Cardiac fibroblast (primary cell): ENCODE measurements at regions not wholly inside any gene's neighbourhood (a gene's known extent, or its start where the extent isn't known, plus 50 kb on each side); places are given as distances from the start of the nearest gene placed in this dataset.

Source experiments
- DNase-seq, 2 donors: peaks; one replicate each; pipeline versions ENCODE4 v3.0.0 to v3.0.0-alpha.2; 2010; ENCODE audit warnings: low read depth in 2 of 2
- H3K4me3 ChIP-seq, 2 donors: replicated peaks in 1 of 2; 1 replicate in 1 of 2; 2 replicates in 1 of 2; pipeline ENCODE4 v1.5.1; 2011; ENCODE audit warnings: low read depth in 2 of 2, low read length in 2 of 2, mild to moderate bottlenecking in 2 of 2, moderate library complexity in 1 of 2
- TF ChIP-seq, protein P1 (sequence below): IDR thresholded peaks from one replicate; pipeline ENCODE4 v1.5.1; 2011; ENCODE audit warnings: low read depth, mild to moderate bottlenecking, low read length, inconsistent platforms

DNA sequence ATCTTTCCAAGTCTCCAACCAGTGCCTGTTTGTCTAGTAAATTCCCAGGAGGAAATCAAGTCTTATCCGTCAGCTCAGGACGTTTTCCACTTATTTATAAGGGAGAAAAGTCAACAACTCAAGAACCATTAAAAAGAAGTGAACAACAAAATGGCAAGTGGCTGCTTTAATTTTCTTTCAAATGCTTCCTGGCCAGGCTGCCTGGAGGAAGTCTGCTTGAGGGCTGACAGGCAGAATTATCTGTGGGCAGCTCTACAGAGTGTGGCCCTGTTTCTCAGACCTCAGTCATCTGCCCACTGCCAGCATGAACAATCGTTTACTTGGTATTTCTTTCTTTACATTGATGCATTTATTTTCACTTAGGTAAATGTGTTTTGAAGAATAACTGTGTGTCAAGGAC is 281.9 kb upstream of the ISX start:
- TF ChIP-seq, protein P1, sequence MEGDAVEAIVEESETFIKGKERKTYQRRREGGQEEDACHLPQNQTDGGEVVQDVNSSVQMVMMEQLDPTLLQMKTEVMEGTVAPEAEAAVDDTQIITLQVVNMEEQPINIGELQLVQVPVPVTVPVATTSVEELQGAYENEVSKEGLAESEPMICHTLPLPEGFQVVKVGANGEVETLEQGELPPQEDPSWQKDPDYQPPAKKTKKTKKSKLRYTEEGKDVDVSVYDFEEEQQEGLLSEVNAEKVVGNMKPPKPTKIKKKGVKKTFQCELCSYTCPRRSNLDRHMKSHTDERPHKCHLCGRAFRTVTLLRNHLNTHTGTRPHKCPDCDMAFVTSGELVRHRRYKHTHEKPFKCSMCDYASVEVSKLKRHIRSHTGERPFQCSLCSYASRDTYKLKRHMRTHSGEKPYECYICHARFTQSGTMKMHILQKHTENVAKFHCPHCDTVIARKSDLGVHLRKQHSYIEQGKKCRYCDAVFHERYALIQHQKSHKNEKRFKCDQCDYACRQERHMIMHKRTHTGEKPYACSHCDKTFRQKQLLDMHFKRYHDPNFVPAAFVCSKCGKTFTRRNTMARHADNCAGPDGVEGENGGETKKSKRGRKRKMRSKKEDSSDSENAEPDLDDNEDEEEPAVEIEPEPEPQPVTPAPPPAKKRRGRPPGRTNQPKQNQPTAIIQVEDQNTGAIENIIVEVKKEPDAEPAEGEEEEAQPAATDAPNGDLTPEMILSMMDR: no peak

DNA sequence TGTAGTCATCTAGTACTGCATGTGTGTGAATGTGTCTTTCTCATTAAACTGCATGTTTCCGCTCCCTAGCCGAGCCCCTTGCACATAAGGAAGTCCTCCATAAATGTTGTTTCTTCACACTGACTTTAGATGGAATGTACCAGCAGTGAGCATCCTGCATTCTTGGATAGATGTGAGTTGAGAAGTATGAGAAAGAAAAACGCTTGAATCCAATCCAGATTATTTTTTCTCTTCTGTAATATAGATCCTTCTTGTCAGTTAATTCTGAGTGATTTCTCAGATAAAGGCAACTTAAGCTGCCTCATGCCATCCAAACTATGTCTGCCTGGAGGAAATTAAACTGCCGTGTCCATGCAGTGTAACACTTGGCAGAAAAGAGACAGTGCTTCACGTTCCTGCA is 268.1 kb upstream of the ISX start:
- TF ChIP-seq, protein P1: no peak
- no peak for DNase-seq
- H3K4me3 ChIP-seq: no peak overlapping the region

More for the DNA sequence above, 281.9 kb upstream of the ISX start:
- H3K4me3 ChIP-seq: no peak overlapping the region
- no peak for DNase-seq

DNA sequence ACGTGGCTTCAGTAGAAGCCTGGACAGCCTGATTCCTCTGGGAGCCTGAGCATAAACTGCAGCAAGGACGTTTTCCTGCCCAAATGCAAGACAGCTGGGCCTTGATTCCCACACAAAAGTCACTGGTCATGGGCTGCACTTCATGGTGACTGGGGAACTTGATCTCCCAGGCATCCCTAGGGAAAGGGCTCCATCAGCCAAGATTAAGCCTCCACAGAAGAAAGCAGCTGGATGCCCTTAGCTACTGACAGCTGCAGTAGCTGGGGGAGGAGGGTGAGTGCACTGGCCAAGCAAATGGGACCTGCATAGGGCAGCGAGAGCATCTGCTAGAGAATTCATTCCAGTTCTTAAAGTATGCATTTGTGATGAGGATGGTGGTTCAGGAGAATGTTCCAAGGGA is 267.4 kb upstream of the ISX start:
- no peak overlapping the region for H3K4me3 ChIP-seq
- TF ChIP-seq, protein P1: no peak
- no peak for DNase-seq

DNA sequence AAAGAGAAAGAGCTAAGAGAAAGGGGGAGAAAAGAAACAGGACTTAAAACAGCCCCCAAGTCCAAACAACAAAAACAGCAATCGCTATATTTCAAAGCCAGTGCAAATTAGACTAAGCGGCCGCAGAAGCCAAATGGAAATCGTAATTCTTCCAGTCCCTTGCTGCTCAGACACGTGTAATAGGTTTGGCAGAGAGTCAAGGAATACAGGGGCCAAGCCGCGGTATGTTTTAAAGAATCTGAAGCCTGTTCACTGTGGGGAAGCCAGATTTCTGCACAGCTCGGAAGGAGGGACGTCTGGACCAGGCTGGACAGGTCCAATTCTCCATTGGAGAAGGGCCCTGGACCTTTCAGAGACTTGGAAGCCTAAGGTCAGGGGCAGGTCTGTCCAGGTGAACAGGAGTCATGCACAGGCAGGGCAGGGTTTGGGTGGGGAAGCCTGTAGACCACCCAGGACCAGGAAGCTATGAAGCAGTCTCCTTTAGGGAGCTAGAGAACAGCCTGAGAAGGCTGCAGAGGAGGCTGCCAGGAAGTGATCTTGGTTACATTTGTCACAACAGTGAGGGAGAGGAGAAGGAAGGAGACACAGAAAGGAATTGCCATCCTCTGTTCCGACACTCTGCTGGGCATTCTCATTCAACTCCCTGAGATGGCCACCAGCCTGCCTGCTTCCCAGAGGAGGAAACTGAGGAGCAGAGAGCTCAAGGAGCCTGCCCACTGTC is 265.5 kb upstream of the ISX start:
- peak in 1 of 2 donors; percentile 3 for DNase-seq
- TF ChIP-seq, protein P1: no peak
- H3K4me3 ChIP-seq: no peak overlapping the region

DNA sequence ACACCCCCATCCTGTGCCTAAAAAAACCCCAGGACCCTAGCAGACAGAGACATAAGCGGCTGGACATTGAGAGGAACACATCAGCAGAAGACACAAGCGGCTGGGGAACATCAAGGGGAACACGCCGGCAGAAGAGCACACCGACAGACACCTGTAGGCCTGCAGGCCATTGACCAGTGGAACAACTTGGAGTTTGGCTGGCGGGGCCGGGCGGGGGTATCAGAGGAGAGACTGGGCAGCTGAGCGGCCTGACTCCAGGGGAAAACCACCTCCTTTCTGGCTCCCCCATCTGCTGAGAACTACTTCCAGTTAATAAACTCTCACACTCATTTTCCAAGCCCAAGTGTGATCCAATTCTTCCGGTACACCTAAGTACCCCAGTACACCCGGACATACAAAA is 264.7 kb upstream of the ISX start:
- H3K4me3 ChIP-seq: no peak overlapping the region
- TF ChIP-seq, protein P1: no peak
- DNase-seq: no peak

DNA sequence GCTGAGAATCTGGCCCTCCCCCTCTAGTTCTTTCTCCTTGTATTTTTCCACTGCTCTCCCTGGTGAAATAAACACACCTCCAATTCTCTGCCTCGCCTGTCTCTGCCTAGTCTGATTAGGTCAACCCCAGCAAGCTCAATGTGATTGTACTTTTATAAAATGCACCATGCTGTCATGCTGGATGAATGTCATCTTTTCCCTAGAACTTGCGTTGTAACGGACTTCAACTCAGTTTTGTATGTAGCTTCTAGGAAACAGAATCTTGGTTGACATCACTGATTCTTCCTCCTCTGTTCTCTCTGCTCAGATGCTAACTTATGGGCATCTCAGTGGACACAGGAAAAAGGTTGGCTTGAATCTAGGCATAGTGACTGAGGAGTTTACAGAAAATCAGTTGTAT is 261.9 kb upstream of the ISX start:
- DNase-seq: no peak
- TF ChIP-seq, protein P1: no peak
- H3K4me3 ChIP-seq: no peak overlapping the region

DNA sequence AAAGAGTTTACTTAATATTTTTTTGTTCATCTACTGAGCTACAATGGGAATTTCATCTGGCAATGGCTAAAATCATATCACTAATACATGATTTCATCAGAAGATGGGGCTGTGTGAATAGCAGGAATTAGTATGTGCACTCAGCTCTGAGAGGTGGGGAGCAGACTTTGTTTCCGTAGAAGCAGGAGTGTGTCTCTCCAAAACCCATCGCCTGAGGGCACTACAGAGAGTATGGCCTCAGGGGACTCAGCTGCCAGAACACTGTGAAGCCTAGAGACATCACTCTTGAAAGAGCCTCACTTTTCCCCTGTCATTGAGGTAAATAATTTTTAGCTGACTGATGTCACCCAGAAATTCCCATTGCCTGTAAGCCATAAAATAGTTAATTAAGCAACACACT is 261.4 kb upstream of the ISX start:
- no peak for DNase-seq
- TF ChIP-seq, protein P1: no peak
- no peak overlapping the region for H3K4me3 ChIP-seq
